GM23338 (cell line): ENCODE measurements at regions not wholly inside any gene's neighbourhood (a gene's known extent, or its start where the extent isn't known, plus 50 kb on each side); places are given as distances from the start of the nearest gene placed in this dataset.

Source experiments
- ATAC-seq: fragments of 200-7000 bp; cut with Tn5 transposase; 3 replicates; pipeline ENCODE4 v1.9.1; 2020
- DNase-seq: peaks from one replicate; pipeline ENCODE4 v3.0.0-alpha.2; 2015; ENCODE audit warnings: low spot score
- H2AFZ ChIP-seq: fragments of 200-600 bp; sonication (generic); 2 replicates; pipeline ENCODE4 v1.8.0; 2016; ENCODE audit warnings: antibody characterized with exemption, mild to moderate bottlenecking, moderate library complexity
- H3F3A ChIP-seq: fragments of 200-600 bp; sonication (generic); replicated peaks from 2 replicates; pipeline ENCODE4 v1.8.0; 2017; ENCODE audit warnings: antibody characterized with exemption, mixed run types, low read depth
- H3K27ac ChIP-seq: fragments of 200-600 bp; sonication (generic); 2 replicates; pipeline ENCODE4 v1.6.1; 2016; ENCODE audit warnings: low read depth
- H3K27me3 ChIP-seq: fragments of 200-600 bp; sonication (generic); 2 replicates; pipeline ENCODE4 v1.8.0; 2016; ENCODE audit warnings: mild to moderate bottlenecking, mixed run types, moderate library complexity; ENCODE audit not compliant: insufficient read depth
- H3K36me3 ChIP-seq: fragments of 200-600 bp; sonication (generic); 2 replicates; pipeline ENCODE4 v1.8.0; 2016; ENCODE audit warnings: mild to moderate bottlenecking; ENCODE audit not compliant: insufficient read depth
- H3K4me1 ChIP-seq: fragments of 200-600 bp; sonication (generic); 2 replicates; pipeline ENCODE4 v1.8.0; 2016; ENCODE audit warnings: mild to moderate bottlenecking, moderate library complexity; ENCODE audit not compliant: insufficient read depth
- H3K4me2 ChIP-seq: fragments of 200-600 bp; sonication (generic); 2 replicates; pipeline ENCODE4 v1.7.1; 2017; ENCODE audit warnings: mixed run types
- H3K4me3 ChIP-seq: fragments of 200-600 bp; sonication (generic); 2 replicates; pipeline ENCODE4 v1.6.1; 2016; ENCODE audit warnings: mixed run types
- H3K79me2 ChIP-seq: fragments of 200-600 bp; sonication (generic); replicated peaks from 2 replicates; pipeline ENCODE4 v1.8.0; 2017; ENCODE audit warnings: mild to moderate bottlenecking; ENCODE audit not compliant: insufficient read depth
- H3K9me2 ChIP-seq: fragments of 200-600 bp; sonication (generic); 2 replicates; pipeline ENCODE4 v1.8.0; 2017; ENCODE audit not compliant: insufficient read depth
- H4K20me1 ChIP-seq: fragments of 200-600 bp; sonication (generic); replicated peaks from 2 replicates; pipeline ENCODE4 v1.8.0; 2017; ENCODE audit warnings: mild to moderate bottlenecking; ENCODE audit not compliant: insufficient read depth
- H3K27ac Mint-ChIP-seq: 2 replicates; pipeline ENCODE4 v1.8.0; 2020; ENCODE audit warnings: inconsistent platforms, mild to moderate bottlenecking, moderate library complexity, mixed read lengths
- H3K27me3 Mint-ChIP-seq: 3 replicates; pipeline ENCODE4 v1.8.0; 2022; ENCODE audit warnings: low read depth, mild to moderate bottlenecking, moderate library complexity, mixed read lengths, inconsistent platforms; ENCODE audit not compliant: insufficient read depth, poor library complexity
- H3K36me3 Mint-ChIP-seq: 3 replicates; pipeline ENCODE4 v1.8.0; 2021; ENCODE audit warnings: low read depth, mild to moderate bottlenecking, inconsistent platforms, moderate library complexity, mixed read lengths
- H3K4me1 Mint-ChIP-seq: 3 replicates; pipeline ENCODE4 v1.8.0; 2020; ENCODE audit warnings: mild to moderate bottlenecking, inconsistent platforms, mixed read lengths
- H3K4me3 Mint-ChIP-seq: 3 replicates; pipeline ENCODE4 v1.8.0; 2021; ENCODE audit warnings: moderate library complexity, mild to moderate bottlenecking, inconsistent platforms, mixed read lengths
- H3K9me3 Mint-ChIP-seq: 3 replicates; pipeline ENCODE4 v1.8.0; 2020; ENCODE audit warnings: moderate library complexity, mild to moderate bottlenecking, inconsistent platforms, mixed read lengths
- CREB1 ChIP-seq: fragments of 250-450 bp; sonication (Bioruptor Pico); IDR thresholded peaks from 2 replicates; pipeline ENCODE4 v1.5.0; 2020; ENCODE audit warnings: low read depth, mild to moderate bottlenecking, moderate library complexity
- EZH2phosphoT487 ChIP-seq: fragments of 200-600 bp; sonication (generic); IDR thresholded peaks from one replicate; pipeline ENCODE4 v1.8.1; 2018; ENCODE audit warnings: antibody characterized with exemption; ENCODE audit not compliant: unreplicated experiment
- JUNB ChIP-seq: IDR thresholded peaks from one replicate; pipeline ENCODE4 v1.6.1; 2016; ENCODE audit warnings: antibody characterized with exemption; ENCODE audit not compliant: unreplicated experiment
- NANOG ChIP-seq: IDR thresholded peaks from 2 replicates; pipeline ENCODE4 v1.6.1; 2016; ENCODE audit warnings: antibody characterized with exemption, borderline replicate concordance
- STAT1 ChIP-seq: IDR thresholded peaks from one replicate; pipeline ENCODE4 v1.6.1; 2016; ENCODE audit warnings: antibody characterized with exemption; ENCODE audit not compliant: unreplicated experiment
- ZNF114 ChIP-seq: fragments of 250-450 bp; sonication (Bioruptor Pico); IDR thresholded peaks from 2 replicates; pipeline ENCODE4 v1.5.0; 2020; ENCODE audit warnings: mild to moderate bottlenecking, moderate library complexity
- ZNF331 ChIP-seq: fragments of 250-450 bp; sonication (Bioruptor Pico); IDR thresholded peaks from 2 replicates; pipeline ENCODE4 v1.5.0; 2020; ENCODE audit warnings: low read depth, mild to moderate bottlenecking, moderate library complexity
- TF ChIP-seq, protein P1 (sequence below): IDR thresholded peaks from 2 replicates; pipeline ENCODE4 v1.6.1; 2016; ENCODE audit warnings: antibody characterized with exemption
- TF ChIP-seq, protein P2 (sequence below), 2 experiments: fragments of 200-600 bp in 1 of 2; sonication (generic) in 1 of 2; conservative IDR thresholded peaks; 2 replicates each; pipeline versions ENCODE4 v1.5.1 to v1.6.1; 2016 to 2017; ENCODE audit warnings: antibody characterized with exemption in 2 of 2, low read depth in 2 of 2, mild to moderate bottlenecking in 2 of 2, moderate library complexity in 1 of 2
- TF ChIP-seq, protein P3 (sequence below): IDR thresholded peaks from one replicate; pipeline ENCODE4 v1.6.1; 2018; ENCODE audit warnings: antibody characterized with exemption; ENCODE audit not compliant: unreplicated experiment

DNA sequence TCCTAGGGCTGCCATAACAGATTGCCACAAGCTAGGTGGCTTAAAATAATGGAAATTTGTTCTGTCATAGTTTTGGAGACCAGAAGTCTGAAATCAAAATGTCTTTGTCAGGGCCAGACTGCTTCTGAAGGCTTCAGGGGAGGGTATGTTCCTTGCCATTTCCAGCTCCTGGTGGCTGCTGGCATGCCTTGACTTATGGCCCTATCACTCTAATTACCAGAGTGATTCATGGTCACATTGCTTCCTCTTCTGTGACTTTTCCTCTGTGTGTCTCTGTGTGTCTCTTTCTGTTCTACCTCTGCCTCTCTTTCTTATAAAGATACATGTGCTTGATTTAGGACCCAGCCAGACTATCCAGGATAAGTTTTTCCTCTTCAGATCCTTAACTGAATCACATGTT, 635.2 kb upstream of the IMPG1 start:
- H3K4me3 ChIP-seq: no peak overlapping the region
- no peak overlapping the region for H3K27ac ChIP-seq
- Mint-ChIP-seq H3K4me3 (no peak overlapping the region), H3K9me3 (no peaks in the 10 kb centered on the region), H3K27ac (no peak overlapping the region), H3K36me3 (no peaks in the 10 kb centered on the region; the same call in 2 of the 3 replicates), H3K4me1 (peaks cover 6% of the 10 kb centered on the region; the same call in 1 of the 3 replicates), H3K27me3 (no peaks in the 10 kb centered on the region)
- no peaks in the 10 kb centered on the region for H3F3A ChIP-seq
- no peaks in the 10 kb centered on the region for H3K9me2 ChIP-seq
- no peak overlapping the region for H3K4me2 ChIP-seq
- peaks cover 4% of the 10 kb centered on the region; the same call in 1 of the 2 replicates for H4K20me1 ChIP-seq
- no peaks in the 10 kb centered on the region for H3K36me3 ChIP-seq
- H3K4me1 ChIP-seq: no peaks in the 10 kb centered on the region
- no peak overlapping the region for H2AFZ ChIP-seq
- no peaks in the 10 kb centered on the region for H3K79me2 ChIP-seq
- TF ChIP-seq EZH2phosphoT487 (no peak), NANOG (no peak)
- TF ChIP-seq, protein P1, sequence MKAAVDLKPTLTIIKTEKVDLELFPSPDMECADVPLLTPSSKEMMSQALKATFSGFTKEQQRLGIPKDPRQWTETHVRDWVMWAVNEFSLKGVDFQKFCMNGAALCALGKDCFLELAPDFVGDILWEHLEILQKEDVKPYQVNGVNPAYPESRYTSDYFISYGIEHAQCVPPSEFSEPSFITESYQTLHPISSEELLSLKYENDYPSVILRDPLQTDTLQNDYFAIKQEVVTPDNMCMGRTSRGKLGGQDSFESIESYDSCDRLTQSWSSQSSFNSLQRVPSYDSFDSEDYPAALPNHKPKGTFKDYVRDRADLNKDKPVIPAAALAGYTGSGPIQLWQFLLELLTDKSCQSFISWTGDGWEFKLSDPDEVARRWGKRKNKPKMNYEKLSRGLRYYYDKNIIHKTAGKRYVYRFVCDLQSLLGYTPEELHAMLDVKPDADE: no peak
- DNase-seq (no peak), ATAC-seq (no peak)
- H3K27me3 ChIP-seq: no peaks in the 10 kb centered on the region

DNA sequence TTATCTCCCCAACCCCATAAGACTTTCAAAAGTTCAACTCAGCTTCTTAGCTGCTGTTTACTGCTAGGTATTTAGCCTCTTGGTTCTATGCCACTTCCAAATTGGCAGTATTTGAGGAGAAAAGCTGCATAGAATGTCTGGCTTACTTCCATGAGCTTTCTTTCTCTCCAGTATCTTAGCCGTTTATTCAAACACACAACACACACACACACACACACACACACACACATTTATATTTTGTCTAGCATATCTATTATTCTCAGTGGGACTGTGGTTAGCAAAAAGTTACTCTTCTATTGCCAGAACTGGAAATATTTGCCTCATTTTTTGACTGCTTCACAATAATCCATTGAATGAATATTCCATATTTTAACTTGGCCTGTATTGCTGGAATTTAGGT, 634.2 kb upstream of the IMPG1 start:
- ATAC-seq (no peak), DNase-seq (no peak)
- no peak for TF ChIP-seq ZNF114 (CRISPR knock-in tag)
- no peak for TF ChIP-seq JUNB
- Histone ChIP-seq H3K4me2 (no peak overlapping the region), H3K4me1 (no peaks in the 10 kb centered on the region), H3K4me3 (no peak overlapping the region), H3F3A (no peaks in the 10 kb centered on the region), H3K79me2 (no peaks in the 10 kb centered on the region), H3K27ac (no peak overlapping the region), H3K9me2 (no peaks in the 10 kb centered on the region), H3K36me3 (no peaks in the 10 kb centered on the region), H3K27me3 (no peaks in the 10 kb centered on the region), H4K20me1 (peaks cover 4% of the 10 kb centered on the region; the same call in 1 of the 2 replicates), H2AFZ (no peak overlapping the region)
- Mint-ChIP-seq H3K4me1 (peaks cover 6% of the 10 kb centered on the region; the same call in 2 of the 3 replicates), H3K4me3 (no peak overlapping the region), H3K9me3 (no peaks in the 10 kb centered on the region), H3K36me3 (no peaks in the 10 kb centered on the region; the same call in 2 of the 3 replicates), H3K27me3 (no peaks in the 10 kb centered on the region), H3K27ac (no peak overlapping the region)

DNA sequence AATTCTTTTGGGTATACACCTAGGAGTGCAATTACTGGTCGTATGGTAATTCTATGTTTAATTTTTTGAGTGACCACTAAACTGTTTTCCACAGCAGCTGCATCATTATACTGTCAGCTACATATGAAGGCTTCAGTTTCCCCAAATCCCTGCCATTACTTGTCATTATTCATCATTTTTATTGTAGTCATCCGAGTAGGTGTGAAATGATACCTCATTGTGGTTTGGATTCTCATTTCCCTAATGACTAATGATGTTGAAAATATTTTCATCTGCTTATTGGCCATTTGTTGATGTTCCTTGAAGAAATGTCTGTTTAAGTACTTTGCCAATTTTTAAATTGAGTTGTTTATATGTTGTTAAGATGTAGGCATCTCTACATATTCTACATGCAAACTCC, 633.6 kb upstream of the IMPG1 start:
- Mint-ChIP-seq H3K27me3 (no peaks in the 10 kb centered on the region), H3K9me3 (no peaks in the 10 kb centered on the region), H3K36me3 (no peaks in the 10 kb centered on the region; the same call in 2 of the 3 replicates), H3K27ac (no peak overlapping the region), H3K4me3 (no peak overlapping the region), H3K4me1 (peaks cover 8% of the 10 kb centered on the region; the same call in 2 of the 3 replicates)
- H3K36me3 ChIP-seq: no peaks in the 10 kb centered on the region
- no peak for DNase-seq
- H3K4me1 ChIP-seq: no peaks in the 10 kb centered on the region
- H2AFZ ChIP-seq: no peak overlapping the region
- no peaks in the 10 kb centered on the region for H3K79me2 ChIP-seq
- H3K9me2 ChIP-seq: no peaks in the 10 kb centered on the region
- no peaks in the 10 kb centered on the region for H3K27me3 ChIP-seq
- no peaks in the 10 kb centered on the region for H3F3A ChIP-seq
- no peak overlapping the region for H3K4me3 ChIP-seq
- no peak overlapping the region for H3K27ac ChIP-seq
- peaks cover 4% of the 10 kb centered on the region; the same call in 1 of the 2 replicates for H4K20me1 ChIP-seq
- no peak overlapping the region for H3K4me2 ChIP-seq
- no peak for ATAC-seq
- TF ChIP-seq STAT1 (no peak), EZH2phosphoT487 (no peak), ZNF331 (CRISPR knock-in tag) (no peak), JUNB (no peak), CREB1 (no peak)
- TF ChIP-seq, protein P2, sequence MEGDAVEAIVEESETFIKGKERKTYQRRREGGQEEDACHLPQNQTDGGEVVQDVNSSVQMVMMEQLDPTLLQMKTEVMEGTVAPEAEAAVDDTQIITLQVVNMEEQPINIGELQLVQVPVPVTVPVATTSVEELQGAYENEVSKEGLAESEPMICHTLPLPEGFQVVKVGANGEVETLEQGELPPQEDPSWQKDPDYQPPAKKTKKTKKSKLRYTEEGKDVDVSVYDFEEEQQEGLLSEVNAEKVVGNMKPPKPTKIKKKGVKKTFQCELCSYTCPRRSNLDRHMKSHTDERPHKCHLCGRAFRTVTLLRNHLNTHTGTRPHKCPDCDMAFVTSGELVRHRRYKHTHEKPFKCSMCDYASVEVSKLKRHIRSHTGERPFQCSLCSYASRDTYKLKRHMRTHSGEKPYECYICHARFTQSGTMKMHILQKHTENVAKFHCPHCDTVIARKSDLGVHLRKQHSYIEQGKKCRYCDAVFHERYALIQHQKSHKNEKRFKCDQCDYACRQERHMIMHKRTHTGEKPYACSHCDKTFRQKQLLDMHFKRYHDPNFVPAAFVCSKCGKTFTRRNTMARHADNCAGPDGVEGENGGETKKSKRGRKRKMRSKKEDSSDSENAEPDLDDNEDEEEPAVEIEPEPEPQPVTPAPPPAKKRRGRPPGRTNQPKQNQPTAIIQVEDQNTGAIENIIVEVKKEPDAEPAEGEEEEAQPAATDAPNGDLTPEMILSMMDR (conservative IDR thresholded peaks at IDR 0.05; ENCODE audit: low read depth in 2 of 2): no peak
- TF ChIP-seq, protein P3, sequence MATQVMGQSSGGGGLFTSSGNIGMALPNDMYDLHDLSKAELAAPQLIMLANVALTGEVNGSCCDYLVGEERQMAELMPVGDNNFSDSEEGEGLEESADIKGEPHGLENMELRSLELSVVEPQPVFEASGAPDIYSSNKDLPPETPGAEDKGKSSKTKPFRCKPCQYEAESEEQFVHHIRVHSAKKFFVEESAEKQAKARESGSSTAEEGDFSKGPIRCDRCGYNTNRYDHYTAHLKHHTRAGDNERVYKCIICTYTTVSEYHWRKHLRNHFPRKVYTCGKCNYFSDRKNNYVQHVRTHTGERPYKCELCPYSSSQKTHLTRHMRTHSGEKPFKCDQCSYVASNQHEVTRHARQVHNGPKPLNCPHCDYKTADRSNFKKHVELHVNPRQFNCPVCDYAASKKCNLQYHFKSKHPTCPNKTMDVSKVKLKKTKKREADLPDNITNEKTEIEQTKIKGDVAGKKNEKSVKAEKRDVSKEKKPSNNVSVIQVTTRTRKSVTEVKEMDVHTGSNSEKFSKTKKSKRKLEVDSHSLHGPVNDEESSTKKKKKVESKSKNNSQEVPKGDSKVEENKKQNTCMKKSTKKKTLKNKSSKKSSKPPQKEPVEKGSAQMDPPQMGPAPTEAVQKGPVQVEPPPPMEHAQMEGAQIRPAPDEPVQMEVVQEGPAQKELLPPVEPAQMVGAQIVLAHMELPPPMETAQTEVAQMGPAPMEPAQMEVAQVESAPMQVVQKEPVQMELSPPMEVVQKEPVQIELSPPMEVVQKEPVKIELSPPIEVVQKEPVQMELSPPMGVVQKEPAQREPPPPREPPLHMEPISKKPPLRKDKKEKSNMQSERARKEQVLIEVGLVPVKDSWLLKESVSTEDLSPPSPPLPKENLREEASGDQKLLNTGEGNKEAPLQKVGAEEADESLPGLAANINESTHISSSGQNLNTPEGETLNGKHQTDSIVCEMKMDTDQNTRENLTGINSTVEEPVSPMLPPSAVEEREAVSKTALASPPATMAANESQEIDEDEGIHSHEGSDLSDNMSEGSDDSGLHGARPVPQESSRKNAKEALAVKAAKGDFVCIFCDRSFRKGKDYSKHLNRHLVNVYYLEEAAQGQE: no peak
- TF ChIP-seq, protein P1: no peak
